HEK293 (cell line): ENCODE measurements at regions not wholly inside any gene's neighbourhood (a gene's known extent, or its start where the extent isn't known, plus 50 kb on each side); places are given as distances from the start of the nearest gene placed in this dataset.

ENCODE experiments used
- CTCF ChIA-PET: fragments of 350-600 bp; formaldehyde crosslinking; extraction: SDS; loops from one replicate; lab custom pipeline; 2021; ENCODE audit warnings: antibody characterized with exemption; lab: Yijun Ruan, JAX
- POLR2A ChIA-PET: fragments of 300-600 bp; formaldehyde crosslinking; extraction: SDS; loops from one replicate; lab custom pipeline; 2020; ENCODE audit warnings: antibody characterized with exemption, inconsistent platforms; lab: Yijun Ruan, JAX
- H3K27ac ChIP-seq: fragments of 200-500 bp; sonication (Bioruptor generic); 2 replicates; pipeline ENCODE4 v1.5.1; 2014; ENCODE audit warnings: low read depth, low read length, control low read depth, inconsistent platforms; ENCODE audit errors: extremely low read depth
- H3K36me3 ChIP-seq, 2 experiments: fragments of 200-500 bp in 1 of 2; sonication (Bioruptor generic) in 1 of 2; 1 replicate in 1 of 2; 2 replicates in 1 of 2; pipeline ENCODE4 v1.5.1; 2014 to 2017; ENCODE audit warnings: inconsistent platforms in 2 of 2, low read length in 2 of 2; ENCODE audit not compliant: control insufficient read depth in 2 of 2, insufficient read depth in 1 of 2
- H3K4me1 ChIP-seq: fragments of 200-500 bp; sonication (Bioruptor generic); 2 replicates; pipeline ENCODE4 v1.5.1; 2014; ENCODE audit warnings: mild to moderate bottlenecking, low read length, inconsistent platforms; ENCODE audit not compliant: control insufficient read depth, insufficient read depth
- H3K4me3 ChIP-seq: 2 replicates; pipeline ENCODE4 v1.5.1; 2011; ENCODE audit warnings: low read depth, mild to moderate bottlenecking, control low read depth, low read length, moderate library complexity
- H3K9me3 ChIP-seq: fragments of 200-500 bp; sonication (Bioruptor generic); 2 replicates; pipeline ENCODE4 v1.5.1; 2014; ENCODE audit warnings: low read depth, low read length, inconsistent platforms; ENCODE audit not compliant: control insufficient read depth, insufficient read depth
- PRDM1 ChIP-seq: fragments of 450-650 bp; formaldehyde crosslinking; IDR thresholded peaks from 2 replicates; pipeline ENCODE4; 2016; ENCODE audit warnings: missing biosample characterization, missing genetic modification characterization
- PRDM10 ChIP-seq: fragments of 450-650 bp; formaldehyde crosslinking; IDR thresholded peaks from 2 replicates; pipeline ENCODE4 v1.5.1; 2016; ENCODE audit warnings: missing biosample characterization, missing genetic modification characterization
- PRDM2 ChIP-seq: fragments of 450-650 bp; formaldehyde crosslinking; IDR thresholded peaks from 2 replicates; pipeline ENCODE4 v1.5.1; 2016; ENCODE audit warnings: missing biosample characterization, missing genetic modification characterization, borderline replicate concordance
- ZNF138 ChIP-seq: fragments of 450-650 bp; formaldehyde crosslinking; IDR thresholded peaks from 2 replicates; pipeline ENCODE4 v1.5.1; 2016; ENCODE audit warnings: missing biosample characterization, missing genetic modification characterization, borderline replicate concordance
- ZNF157 ChIP-seq: fragments of 450-650 bp; formaldehyde crosslinking; IDR thresholded peaks from 2 replicates; pipeline ENCODE4 v1.5.1; 2016; ENCODE audit warnings: missing biosample characterization, missing genetic modification characterization
- ZNF416 ChIP-seq: fragments of 450-650 bp; formaldehyde crosslinking; IDR thresholded peaks from 2 replicates; pipeline ENCODE4 v1.5.1; 2016; ENCODE audit warnings: missing biosample characterization, missing genetic modification characterization
- ZNF510 ChIP-seq: fragments of 450-650 bp; formaldehyde crosslinking; IDR thresholded peaks from 2 replicates; pipeline ENCODE4 v1.5.1; 2018; ENCODE audit warnings: mild to moderate bottlenecking, missing genetic modification characterization, missing biosample characterization; ENCODE audit not compliant: insufficient replicate concordance
- ZNF518A ChIP-seq: fragments of 450-650 bp; formaldehyde crosslinking; conservative IDR thresholded peaks from 2 replicates; pipeline ENCODE4 v1.5.1; 2016; ENCODE audit warnings: low read depth, missing biosample characterization, missing genetic modification characterization
- ZNF677 ChIP-seq: fragments of 450-650 bp; IDR thresholded peaks from 2 replicates; pipeline ENCODE4 v1.5.0; 2018; ENCODE audit warnings: missing biosample characterization, mild to moderate bottlenecking, missing genetic modification characterization, moderate library complexity
- ZNF701 ChIP-seq: fragments of 450-650 bp; formaldehyde crosslinking; IDR thresholded peaks from 2 replicates; pipeline ENCODE4 v1.5.1; 2016; ENCODE audit warnings: missing biosample characterization, missing genetic modification characterization
- ZNF843 ChIP-seq: fragments of 450-650 bp; formaldehyde crosslinking; IDR thresholded peaks from 2 replicates; pipeline ENCODE4 v1.5.1; 2016; ENCODE audit warnings: missing biosample characterization, missing genetic modification characterization
- ZXDB ChIP-seq: fragments of 450-650 bp; formaldehyde crosslinking; IDR thresholded peaks from 2 replicates; pipeline ENCODE4 v1.5.1; 2016; ENCODE audit warnings: missing biosample characterization, missing genetic modification characterization
- TF ChIP-seq, protein P1 (sequence below): fragments of 450-650 bp; formaldehyde crosslinking; conservative IDR thresholded peaks from 2 replicates; pipeline ENCODE4 v1.5.1; 2016; ENCODE audit warnings: low read depth, missing biosample characterization, missing genetic modification characterization
- TF ChIP-seq, protein P2 (sequence below): fragments of 450-650 bp; formaldehyde crosslinking; IDR thresholded peaks from 2 replicates; pipeline ENCODE4 v1.5.1; 2016; ENCODE audit warnings: missing biosample characterization, missing genetic modification characterization
- TF ChIP-seq, protein P3 (sequence below): fragments of 450-650 bp; formaldehyde crosslinking; IDR thresholded peaks from 2 replicates; pipeline ENCODE4 v1.5.1; 2016; ENCODE audit warnings: missing biosample characterization, missing genetic modification characterization

- H3K9me3 ChIP-seq: no peaks in the 10 kb centered on the region
- CTCF ChIA-PET: interaction anchor here (0.7 kb wide), 1 partner anchor 258 kb away, joined by 4 read pairs; no protein-coding TSS in a partner anchor
- POLR2A ChIA-PET: no interaction called here
- TF ChIP-seq ZNF416 (tag by site-specific recombination) (no peak), ZNF138 (tag by site-specific recombination) (no peak), PRDM2 (tag by site-specific recombination) (no peak), ZNF843 (no peak), ZXDB (no peak), ZNF510 (tag by site-specific recombination) (no peak), ZNF701 (tag by site-specific recombination) (no peak), ZNF157 (tag by site-specific recombination) (no peak), PRDM1 (tag by site-specific recombination) (no peak), ZNF677 (tag by site-specific recombination) (no peak), PRDM10 (tag by site-specific recombination) (no peak), ZNF518A (tag by site-specific recombination) (no peak)
- TF ChIP-seq, protein P1, sequence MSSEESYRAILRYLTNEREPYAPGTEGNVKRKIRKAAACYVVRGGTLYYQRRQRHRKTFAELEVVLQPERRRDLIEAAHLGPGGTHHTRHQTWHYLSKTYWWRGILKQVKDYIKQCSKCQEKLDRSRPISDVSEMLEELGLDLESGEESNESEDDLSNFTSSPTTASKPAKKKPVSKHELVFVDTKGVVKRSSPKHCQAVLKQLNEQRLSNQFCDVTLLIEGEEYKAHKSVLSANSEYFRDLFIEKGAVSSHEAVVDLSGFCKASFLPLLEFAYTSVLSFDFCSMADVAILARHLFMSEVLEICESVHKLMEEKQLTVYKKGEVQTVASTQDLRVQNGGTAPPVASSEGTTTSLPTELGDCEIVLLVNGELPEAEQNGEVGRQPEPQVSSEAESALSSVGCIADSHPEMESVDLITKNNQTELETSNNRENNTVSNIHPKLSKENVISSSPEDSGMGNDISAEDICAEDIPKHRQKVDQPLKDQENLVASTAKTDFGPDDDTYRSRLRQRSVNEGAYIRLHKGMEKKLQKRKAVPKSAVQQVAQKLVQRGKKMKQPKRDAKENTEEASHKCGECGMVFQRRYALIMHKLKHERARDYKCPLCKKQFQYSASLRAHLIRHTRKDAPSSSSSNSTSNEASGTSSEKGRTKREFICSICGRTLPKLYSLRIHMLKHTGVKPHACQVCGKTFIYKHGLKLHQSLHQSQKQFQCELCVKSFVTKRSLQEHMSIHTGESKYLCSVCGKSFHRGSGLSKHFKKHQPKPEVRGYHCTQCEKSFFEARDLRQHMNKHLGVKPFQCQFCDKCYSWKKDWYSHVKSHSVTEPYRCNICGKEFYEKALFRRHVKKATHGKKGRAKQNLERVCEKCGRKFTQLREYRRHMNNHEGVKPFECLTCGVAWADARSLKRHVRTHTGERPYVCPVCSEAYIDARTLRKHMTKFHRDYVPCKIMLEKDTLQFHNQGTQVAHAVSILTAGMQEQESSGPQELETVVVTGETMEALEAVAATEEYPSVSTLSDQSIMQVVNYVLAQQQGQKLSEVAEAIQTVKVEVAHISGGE (tag by site-specific recombination): no peak
- TF ChIP-seq, protein P2, sequence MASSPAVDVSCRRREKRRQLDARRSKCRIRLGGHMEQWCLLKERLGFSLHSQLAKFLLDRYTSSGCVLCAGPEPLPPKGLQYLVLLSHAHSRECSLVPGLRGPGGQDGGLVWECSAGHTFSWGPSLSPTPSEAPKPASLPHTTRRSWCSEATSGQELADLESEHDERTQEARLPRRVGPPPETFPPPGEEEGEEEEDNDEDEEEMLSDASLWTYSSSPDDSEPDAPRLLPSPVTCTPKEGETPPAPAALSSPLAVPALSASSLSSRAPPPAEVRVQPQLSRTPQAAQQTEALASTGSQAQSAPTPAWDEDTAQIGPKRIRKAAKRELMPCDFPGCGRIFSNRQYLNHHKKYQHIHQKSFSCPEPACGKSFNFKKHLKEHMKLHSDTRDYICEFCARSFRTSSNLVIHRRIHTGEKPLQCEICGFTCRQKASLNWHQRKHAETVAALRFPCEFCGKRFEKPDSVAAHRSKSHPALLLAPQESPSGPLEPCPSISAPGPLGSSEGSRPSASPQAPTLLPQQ: no peak
- TF ChIP-seq, protein P3, sequence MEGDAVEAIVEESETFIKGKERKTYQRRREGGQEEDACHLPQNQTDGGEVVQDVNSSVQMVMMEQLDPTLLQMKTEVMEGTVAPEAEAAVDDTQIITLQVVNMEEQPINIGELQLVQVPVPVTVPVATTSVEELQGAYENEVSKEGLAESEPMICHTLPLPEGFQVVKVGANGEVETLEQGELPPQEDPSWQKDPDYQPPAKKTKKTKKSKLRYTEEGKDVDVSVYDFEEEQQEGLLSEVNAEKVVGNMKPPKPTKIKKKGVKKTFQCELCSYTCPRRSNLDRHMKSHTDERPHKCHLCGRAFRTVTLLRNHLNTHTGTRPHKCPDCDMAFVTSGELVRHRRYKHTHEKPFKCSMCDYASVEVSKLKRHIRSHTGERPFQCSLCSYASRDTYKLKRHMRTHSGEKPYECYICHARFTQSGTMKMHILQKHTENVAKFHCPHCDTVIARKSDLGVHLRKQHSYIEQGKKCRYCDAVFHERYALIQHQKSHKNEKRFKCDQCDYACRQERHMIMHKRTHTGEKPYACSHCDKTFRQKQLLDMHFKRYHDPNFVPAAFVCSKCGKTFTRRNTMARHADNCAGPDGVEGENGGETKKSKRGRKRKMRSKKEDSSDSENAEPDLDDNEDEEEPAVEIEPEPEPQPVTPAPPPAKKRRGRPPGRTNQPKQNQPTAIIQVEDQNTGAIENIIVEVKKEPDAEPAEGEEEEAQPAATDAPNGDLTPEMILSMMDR (tag by site-specific recombination): no peak
- TF ChIP-seq, all 188 proteins: peak for 0
- Histone ChIP-seq H3K36me3 (no peaks in the 10 kb centered on the region), H3K4me1 (peaks cover 4% of the 10 kb centered on the region; the same call in 1 of the 2 replicates), H3K27ac (no peak overlapping the region), H3K4me3 (no peak overlapping the region)
Measured at GRCh38 chr7:148523550-148523949, 67.0 kb upstream of the C7orf33 start.
